HG03565 (cell line): ENCODE measurements at regions not wholly inside any gene's neighbourhood (a gene's known extent, or its start where the extent isn't known, plus 50 kb on each side); places are given as distances from the start of the nearest gene placed in this dataset.

Experiments
- ATAC-seq: cut with Tn5 transposase; IDR thresholded peaks from one replicate; pipeline ENCODE4 v1.9.1; 2021; ENCODE audit warnings: mild to moderate bottlenecking, moderate library complexity; ENCODE audit not compliant: unreplicated experiment

GRCh38 chr6:151753581-151753980, 53.9 kb upstream of the ESR1 start:
- ATAC-seq: no peak

- peak; percentile 97 for ATAC-seq
Observed at GRCh38 chr6:151757506-151757955, 50.0 kb upstream of the ESR1 start.
